B cell (primary cell): ENCODE measurements at regions not wholly inside any gene's neighbourhood (a gene's known extent, or its start where the extent isn't known, plus 50 kb on each side); places are given as distances from the start of the nearest gene placed in this dataset.

Experiments used
- ATAC-seq: fragments of 200-7000 bp; cut with Tn5 transposase; one replicate; pipeline ENCODE4 v1.10.0; 2021; ENCODE audit warnings: low read depth, mild to moderate bottlenecking, moderate number of reproducible peaks, moderate library complexity
- CTCF ChIA-PET: fragments of 350-600 bp; sonication (Branson Sonifier 250); formaldehyde crosslinking; loops from one replicate; lab custom pipeline; 2021; ENCODE audit warnings: antibody characterized with exemption, inconsistent platforms; lab: Charles Lee
- POLR2A ChIA-PET: fragments of 350-600 bp; sonication (Branson Sonifier 250); formaldehyde crosslinking; loops from one replicate; lab custom pipeline; 2021; ENCODE audit warnings: antibody characterized with exemption; lab: Charles Lee
- DNase-seq: peaks from one replicate; pipeline ENCODE4 v3.0.0; 2013
- H2AFZ ChIP-seq: 2 replicates; pipeline ENCODE4 v1.6.1; 2012; ENCODE audit warnings: mild to moderate bottlenecking, low read depth, low read length; ENCODE audit not compliant: insufficient read depth, poor library complexity, severe bottlenecking
- H3K27ac ChIP-seq, 2 donors: 1 replicate in 1 of 2; 2 replicates in 1 of 2; pipeline ENCODE4 v1.5.1; 2012 to 2013; ENCODE audit warnings: low read length in 2 of 2, mild to moderate bottlenecking in 2 of 2, moderate library complexity in 1 of 2
- H3K27me3 ChIP-seq, 4 experiments: fragments of 200-600 bp in 1 of 4; sonication (generic) in 1 of 4; replicated peaks in 1 of 4; 1 replicate in 2 of 4; 2 replicates in 2 of 4; pipeline versions ENCODE4 v1.6.1 to v1.7.0; 2013 to 2016; ENCODE audit warnings: low read length in 3 of 4, mild to moderate bottlenecking in 2 of 4, mixed read lengths in 1 of 4, moderate library complexity in 1 of 4; ENCODE audit not compliant: insufficient read depth in 4 of 4, control insufficient read depth in 3 of 4; ENCODE audit errors: control extremely low read depth in 1 of 4
- H3K36me3 ChIP-seq, 2 experiments: replicated peaks in 1 of 2; 1 replicate in 1 of 2; 2 replicates in 1 of 2; pipeline versions ENCODE4 v1.6.1 to v1.7.1; 2013; ENCODE audit warnings: low read length in 1 of 2; ENCODE audit not compliant: insufficient read depth in 2 of 2, control insufficient read depth in 1 of 2; ENCODE audit errors: control extremely low read depth in 1 of 2, extremely low read depth in 1 of 2
- H3K4me1 ChIP-seq, 2 donors: fragments of 200-600 bp in 1 of 2; sonication (generic) in 1 of 2; 1 replicate in 1 of 2; 2 replicates in 1 of 2; pipeline versions ENCODE4 v1.5.1 to v1.6.1; 2013 to 2017; ENCODE audit warnings: low read length in 2 of 2; ENCODE audit not compliant: control insufficient read depth in 2 of 2, insufficient read depth in 2 of 2
- H3K4me2 ChIP-seq: replicated peaks from 2 replicates; pipeline ENCODE3; 2012; ENCODE audit warnings: mild to moderate bottlenecking, low read depth, low read length; ENCODE audit not compliant: poor library complexity, severe bottlenecking
- H3K4me3 ChIP-seq, 5 experiments: fragments of 200-600 bp in 1 of 5; sonication (generic) in 1 of 5; 1 replicate in 3 of 5; 2 replicates in 2 of 5; pipeline versions ENCODE4 v1.5.1 to v1.7.0; 2011 to 2016; ENCODE audit warnings: low read length in 4 of 5, mild to moderate bottlenecking in 4 of 5, low read depth in 2 of 5, control low read depth in 1 of 5, moderate library complexity in 1 of 5; ENCODE audit not compliant: insufficient read depth in 1 of 5; ENCODE audit errors: control extremely low read depth in 1 of 5, extremely low read depth in 1 of 5
- H3K79me2 ChIP-seq: fragments of 200-600 bp; sonication (generic); one replicate; pipeline ENCODE4 v1.6.0; 2016; ENCODE audit warnings: low read length; ENCODE audit not compliant: control insufficient read depth, insufficient read depth
- H3K9ac ChIP-seq: fragments of 200-600 bp; sonication (generic); 2 replicates; pipeline ENCODE4 v1.6.1; 2017; ENCODE audit warnings: mild to moderate bottlenecking, low read length, moderate library complexity
- H3K9me3 ChIP-seq, 3 donors: one replicate each; pipeline versions ENCODE4 v1.6.1 to v1.7.1; 2013; ENCODE audit warnings: low read length in 2 of 3; ENCODE audit not compliant: control insufficient read depth in 2 of 3, insufficient read depth in 1 of 3; ENCODE audit errors: control extremely low read depth in 1 of 3
- H4K20me1 ChIP-seq: 2 replicates; pipeline ENCODE4 v1.6.0; 2012; ENCODE audit warnings: mild to moderate bottlenecking, low read length; ENCODE audit not compliant: insufficient read depth, control insufficient read depth, poor library complexity, severe bottlenecking
- H3K27ac Mint-ChIP-seq: one replicate; pipeline ENCODE4 v1.8.0; 2021; ENCODE audit warnings: mixed read lengths
- H3K27me3 Mint-ChIP-seq: one replicate; pipeline ENCODE4 v1.8.0; 2021; ENCODE audit warnings: mixed read lengths
- H3K4me1 Mint-ChIP-seq: one replicate; pipeline ENCODE4 v1.8.0; 2021; ENCODE audit warnings: mixed read lengths
- H3K4me3 Mint-ChIP-seq: one replicate; pipeline ENCODE4 v1.8.0; 2021; ENCODE audit warnings: mixed read lengths
- H3K9me3 Mint-ChIP-seq: one replicate; pipeline ENCODE4 v1.8.0; 2022; ENCODE audit warnings: mixed read lengths; ENCODE audit not compliant: insufficient read depth
- CTCF ChIP-seq: fragments of 200-600 bp; IDR thresholded peaks from one replicate; pipeline ENCODE4 v1.8.0; 2022; ENCODE audit warnings: antibody characterized with exemption, mild to moderate bottlenecking
- EZH2 ChIP-seq: IDR thresholded peaks from 2 replicates; pipeline ENCODE4 v1.6.1; 2012; ENCODE audit warnings: borderline replicate concordance, low read depth, mild to moderate bottlenecking, moderate library complexity, low read length; ENCODE audit not compliant: insufficient read depth, poor library complexity, severe bottlenecking
- WGBS: methylation state at CpG from one replicate; pipeline ENCODE4 v1.1.5; 2013; ENCODE audit warnings: missing lambda C conversion rate; ENCODE audit not compliant: insufficient coverage; 5-methylcytosine and 5-hydroxymethylcytosine counted together
- intact Hi-C: fragments of 100-400 bp; cut with micrococcal nuclease; formaldehyde crosslinking; loops from one replicate; pipeline ENCODE4 v1.10.0; 2022

- Mint-ChIP-seq H3K4me1 (no peaks in the 10 kb centered on the region), H3K27me3 (no peaks in the 10 kb centered on the region), H3K4me3 (no peak overlapping the region), H3K27ac (no peak overlapping the region), H3K9me3 (peaks cover 13% of the 10 kb centered on the region)
- intact Hi-C loops = no loop called here
- Histone ChIP-seq H2AFZ (no peak overlapping the region), H3K4me1 (no peaks in the 10 kb centered on the region), H3K36me3 (no peaks in the 10 kb centered on the region), H3K9me3 (peaks cover 0 to 3% (median 2%) of the 10 kb centered on the region in 3 donors), H3K4me3 (no peak overlapping the region), H3K27ac (no peak overlapping the region), H3K79me2 (no peaks in the 10 kb centered on the region), H3K27me3 (no peaks in the 10 kb centered on the region), H3K9ac (no peak overlapping the region), H4K20me1 (no peaks in the 10 kb centered on the region), H3K4me2 (no peak overlapping the region)
- no peak for ATAC-seq
- WGBS = 10% methylated on average over 2 of the region's 5 CpGs
- TF ChIP-seq EZH2 (no peak), CTCF (no peak)
- ChIA-PET CTCF (no interaction called here), POLR2A (no interaction called here)
- DNase-seq = no peak
These were observed 75.1 kb downstream of the CRPPA start for GRCh38 chr7:16345979-16346958.

DNA sequence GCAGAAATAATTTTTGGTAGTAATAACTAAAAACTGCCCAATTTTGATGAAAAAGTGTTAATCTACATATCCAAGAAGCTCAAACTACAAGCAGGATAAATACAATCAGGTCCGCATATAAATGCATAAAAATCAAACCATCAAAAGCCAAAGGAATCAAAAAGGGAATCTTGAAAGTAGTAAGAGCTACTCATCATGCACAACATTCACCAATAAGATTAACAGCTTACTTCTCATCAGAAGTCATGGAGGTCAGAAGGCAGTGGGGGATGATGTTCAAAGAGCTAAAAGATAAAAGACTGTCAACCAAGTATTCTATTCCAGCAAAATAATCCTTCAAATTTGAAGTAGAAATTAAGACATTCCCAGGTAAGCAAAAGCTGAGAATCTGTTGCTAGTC lies 76.4 kb downstream of the CRPPA start:
- Mint-ChIP-seq H3K4me1 (no peaks in the 10 kb centered on the region), H3K27ac (no peak overlapping the region), H3K27me3 (no peaks in the 10 kb centered on the region), H3K9me3 (peaks cover 11% of the 10 kb centered on the region), H3K4me3 (no peak overlapping the region)
- no peak overlapping the region for H3K4me2 ChIP-seq
- ATAC-seq (no peak), DNase-seq (no peak)
- no peak overlapping the region for H3K4me3 ChIP-seq
- no peaks in the 10 kb centered on the region for H3K4me1 ChIP-seq
- CTCF ChIA-PET = no interaction called here
- H3K9me3 ChIP-seq = peaks cover 0 to 3% (median 0%) of the 10 kb centered on the region in 3 donors
- no peak for TF ChIP-seq EZH2
- TF ChIP-seq CTCF = no peak
- no peaks in the 10 kb centered on the region for H3K36me3 ChIP-seq
- H3K27me3 ChIP-seq = no peaks in the 10 kb centered on the region
- H4K20me1 ChIP-seq = no peaks in the 10 kb centered on the region
- no CpG with 5 or more reads among the region's 1 CpG for WGBS
- no peak overlapping the region for H2AFZ ChIP-seq
- no peak overlapping the region for H3K9ac ChIP-seq
- POLR2A ChIA-PET = no interaction called here
- no peak overlapping the region for H3K27ac ChIP-seq
- no peaks in the 10 kb centered on the region for H3K79me2 ChIP-seq
- intact Hi-C loops = no loop called here
